ENCODE measurements at regions not wholly inside any gene's neighbourhood (a gene's known extent, or its start where the extent isn't known, plus 50 kb on each side); places are given as distances from the start of the nearest gene placed in this dataset.
A peak's percentile ranks its signal among the peaks of the same experiment; 100 is the strongest.
"Not testable (repeated sequence)": the region's sequence is repeated elsewhere in the genome, so short reads cannot be mapped to it uniquely, and the experiment has no call there.

GRCh38 chr20:58579819-58580473 is 64.7 kb upstream of the APCDD1L start:
- no peak for DNase-seq (ENCODE audit: low read depth in 2 of 2)

GRCh38 chr20:58579069-58579818 is 64.0 kb upstream of the APCDD1L start:
- DNase-seq (ENCODE audit: low read depth in 2 of 2) = no peak

GRCh38 chr20:58577871-58578598 is 62.8 kb upstream of the APCDD1L start:
- DNase-seq (ENCODE audit: low read depth in 2 of 2) = no peak

GRCh38 chr20:58577139-58577806 is 62.1 kb upstream of the APCDD1L start:
- no peak for DNase-seq (ENCODE audit: low read depth in 2 of 2)

DNA sequence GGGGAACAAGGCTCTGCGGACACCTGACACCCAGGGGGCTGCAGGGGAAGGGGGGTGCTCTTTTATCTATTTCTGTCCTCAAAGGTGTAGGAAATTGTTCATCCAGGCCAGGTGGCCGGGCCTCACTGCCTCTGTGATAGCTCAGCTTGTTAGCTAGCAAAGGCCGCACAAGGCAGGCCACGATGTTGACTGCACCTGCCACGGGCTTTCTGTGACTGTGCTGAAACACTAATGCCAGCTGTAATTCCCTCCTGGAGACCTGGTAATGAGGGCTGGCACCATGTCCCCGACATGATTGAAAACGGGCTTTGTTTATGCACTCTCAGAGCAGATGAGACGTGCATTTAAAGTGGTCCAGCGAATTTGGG is 61.4 kb upstream of the APCDD1L start:
- no peak for DNase-seq (ENCODE audit: low read depth in 2 of 2)

DNA sequence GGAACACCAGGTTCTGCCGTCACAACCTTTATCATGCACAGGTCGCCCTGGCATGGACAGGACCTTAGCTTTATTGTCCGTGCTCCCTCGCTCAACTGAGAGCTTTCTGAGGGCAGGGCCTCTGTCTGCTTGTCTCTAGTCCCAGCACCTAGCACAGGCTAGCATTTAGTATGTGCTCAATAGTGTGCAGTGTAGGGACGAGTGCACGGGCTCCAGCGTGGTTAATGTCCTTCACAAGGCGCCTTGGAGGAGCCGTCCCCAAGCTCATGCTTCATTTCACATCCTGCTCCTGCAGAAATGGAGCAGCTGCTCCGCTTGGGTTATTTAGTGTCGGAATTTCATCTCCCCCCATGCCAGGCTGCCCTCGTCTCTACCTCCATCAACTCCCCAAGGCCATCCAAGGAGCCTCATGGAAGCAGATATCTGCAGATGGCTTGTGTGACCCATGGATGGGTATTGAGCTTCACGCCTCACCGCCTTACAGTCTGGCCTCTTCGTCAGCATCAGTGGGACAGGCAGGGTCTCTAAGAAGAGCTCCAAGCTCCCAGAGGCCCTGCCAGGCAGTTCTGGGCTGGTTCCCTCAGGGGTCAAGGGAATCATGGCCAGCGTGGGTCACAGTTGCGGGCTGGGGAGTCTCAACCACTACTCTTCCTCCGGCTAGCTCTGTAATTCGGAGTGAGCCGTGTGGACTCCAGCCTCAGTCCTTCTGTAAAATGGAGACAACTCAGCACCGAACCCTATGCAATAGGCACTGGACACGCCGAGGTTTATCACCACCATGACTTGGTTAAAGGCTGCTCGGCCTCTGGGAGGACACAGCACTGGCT is 60.8 kb upstream of the APCDD1L start:
- no peak for DNase-seq (ENCODE audit: low read depth in 2 of 2)

GRCh38 chr20:58574469-58574868 is 59.3 kb upstream of the APCDD1L start:
- DNase-seq (ENCODE audit: low read depth in 2 of 2) = no peak

DNA sequence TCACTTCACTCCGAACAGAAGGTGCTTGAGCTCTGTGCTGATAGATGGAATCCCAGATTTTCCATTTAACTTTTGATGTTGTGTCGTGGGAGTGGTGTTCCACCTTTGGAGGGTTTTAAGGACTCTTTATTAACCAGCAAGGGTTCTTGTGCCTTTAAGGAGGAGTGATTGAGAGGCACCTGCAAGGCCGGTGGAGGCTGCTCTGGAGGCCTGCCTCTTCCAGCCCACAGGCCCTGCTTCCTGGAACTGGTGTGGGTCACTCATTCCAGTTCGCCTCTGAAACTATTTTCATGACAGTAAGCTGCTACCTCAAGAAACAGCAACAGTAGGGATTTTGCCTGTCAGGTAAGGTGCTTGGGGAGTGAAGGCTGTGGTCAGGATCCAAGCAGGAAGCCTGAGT is 58.8 kb upstream of the APCDD1L start:
- no peak for DNase-seq (ENCODE audit: low read depth in 2 of 2)

- DNase-seq (ENCODE audit: low read depth in 2 of 2) = no peak
These were observed 58.1 kb upstream of the APCDD1L start for GRCh38 chr20:58573257-58573656.

- not testable (repeated sequence) for DNase-seq (ENCODE audit: low read depth in 2 of 2)
These were observed 57.2 kb upstream of the APCDD1L start for GRCh38 chr20:58572428-58572763.

GRCh38 chr20:58571693-58572427 is 56.7 kb upstream of the APCDD1L start:
- peak; percentile 59 to 64 for DNase-seq (ENCODE audit: low read depth in 2 of 2)

DNA sequence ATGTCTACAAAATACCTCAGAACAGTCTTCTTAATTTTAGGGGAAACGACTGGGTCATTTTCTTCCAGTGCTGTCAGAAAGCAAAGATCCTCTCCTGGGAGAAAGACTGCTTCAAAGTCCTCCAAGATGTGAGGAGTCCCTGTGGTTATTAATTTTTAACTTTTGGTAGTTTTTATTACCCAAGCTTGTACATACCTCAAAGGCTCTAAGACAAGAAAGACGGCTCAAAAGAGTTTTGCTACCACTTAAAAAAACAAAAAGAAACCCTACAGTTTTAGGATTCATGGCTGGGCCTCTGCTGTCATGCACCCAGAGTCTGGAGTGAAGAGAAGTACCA is 56.1 kb upstream of the APCDD1L start:
- no peak for DNase-seq (ENCODE audit: low read depth in 2 of 2)

GRCh38 chr20:58570204-58570859 is 55.1 kb upstream of the APCDD1L start:
- no peak for DNase-seq (ENCODE audit: low read depth in 2 of 2)

DNA sequence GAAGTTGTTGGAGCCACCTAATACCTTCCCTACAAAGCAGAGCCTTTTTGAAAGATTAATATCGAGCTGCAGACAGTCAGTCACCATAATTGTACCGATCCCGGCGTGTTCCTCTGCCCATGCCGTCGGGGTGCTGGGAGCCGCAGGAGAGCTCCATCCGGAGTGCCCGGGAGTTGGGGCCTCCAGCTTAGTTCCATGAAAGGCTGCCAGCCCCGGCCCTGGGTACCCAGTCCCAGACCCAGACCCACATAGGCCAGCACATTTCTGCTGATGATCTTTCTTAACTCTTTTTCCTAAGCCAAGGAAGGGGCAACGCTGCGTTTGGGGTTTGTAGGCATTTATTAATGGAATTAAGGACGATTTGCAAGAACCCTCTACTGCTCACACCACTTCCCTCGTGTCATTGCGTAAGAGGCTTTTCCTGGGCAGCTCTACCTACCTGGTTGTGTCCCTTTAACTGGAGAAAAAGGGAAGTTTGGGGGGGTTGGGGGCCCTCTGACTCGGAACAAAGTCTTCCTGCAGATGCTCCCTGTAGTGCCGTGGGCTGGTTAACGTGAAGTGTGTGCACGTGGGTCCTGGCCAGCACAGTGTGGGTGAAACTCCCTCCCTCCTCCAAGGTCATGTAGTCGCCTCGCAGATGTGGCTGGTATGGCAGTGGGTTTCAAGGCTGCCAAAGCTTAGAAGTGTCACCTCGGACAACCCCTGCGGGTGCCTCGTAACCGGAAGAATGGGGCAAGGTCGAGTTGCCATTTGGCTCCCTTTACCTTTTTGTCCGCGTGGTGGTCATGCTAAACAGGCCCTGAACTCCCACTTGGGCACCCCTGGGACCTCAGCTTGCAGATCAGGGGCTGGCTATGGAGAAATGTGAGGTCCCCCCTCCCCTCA is 54.3 kb upstream of the APCDD1L start:
- no peak for DNase-seq (ENCODE audit: low read depth in 2 of 2)

GRCh38 chr20:58568483-58569240 is 53.5 kb upstream of the APCDD1L start:
- peak in 1 of 2 experiments; percentile 48 for DNase-seq (ENCODE audit: low read depth in 2 of 2)

- no peak for DNase-seq (ENCODE audit: low read depth in 2 of 2)
These were observed 52.9 kb upstream of the APCDD1L start for GRCh38 chr20:58568126-58568482.

- DNase-seq (ENCODE audit: low read depth in 2 of 2) = no peak
These were observed 52.2 kb upstream of the APCDD1L start for GRCh38 chr20:58567437-58567836.

DNA sequence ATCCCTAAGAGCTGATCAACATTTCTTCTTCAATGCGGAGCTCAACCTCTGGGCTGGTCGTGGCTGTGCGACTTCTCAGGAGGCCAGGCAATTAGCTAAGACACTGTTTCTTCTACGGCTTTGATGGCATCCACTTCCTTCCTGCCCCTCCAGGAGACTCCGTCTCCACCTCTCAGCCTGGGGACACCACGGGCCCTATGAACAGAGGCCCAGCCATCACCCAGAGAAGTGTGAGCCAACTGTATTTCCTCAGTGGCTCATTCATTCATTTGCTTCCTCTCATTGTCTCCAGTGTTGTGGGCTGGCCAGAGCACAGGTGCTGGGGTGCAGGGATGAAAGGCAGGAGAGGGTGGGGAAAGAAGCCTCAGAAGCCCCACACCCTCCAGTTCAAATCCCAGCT is 51.8 kb upstream of the APCDD1L start:
- DNase-seq (ENCODE audit: low read depth in 2 of 2) = no peak

Data from fibroblast of skin of left quadriceps (primary cell).